HCT116 (cell line): ENCODE measurements at regions not wholly inside any gene's neighbourhood (a gene's known extent, or its start where the extent isn't known, plus 50 kb on each side); places are given as distances from the start of the nearest gene placed in this dataset.

Experiments
- ATAC-seq: fragments of 200-7000 bp; cut with Tn5 transposase; 2 replicates; pipeline ENCODE4 v1.9.1; 2020; ENCODE audit warnings: mild to moderate bottlenecking, moderate library complexity
- BruUV-seq: library from RNA; stranded (reverse); fragments of 400-500 nt; replicated peaks from 2 replicates; lab custom pipeline; 2021; lab: Mats Ljungman, UMichigan
- CTCF ChIA-PET: fragments of 300-600 bp; sonication (Branson Sonifier 250); formaldehyde crosslinking; loops from one replicate; lab custom pipeline; 2021; ENCODE audit warnings: antibody characterized with exemption; lab: Charles Lee
- POLR2A ChIA-PET: fragments of 300-600, 350-600 bp; sonication (Branson Sonifier 250); formaldehyde crosslinking; loops from one replicate; lab custom pipeline; 2021; ENCODE audit warnings: antibody characterized with exemption; lab: Charles Lee
- RAD21 ChIA-PET, 2 experiments: fragments of 300-600 bp; sonication (Branson Sonifier 250); formaldehyde crosslinking; loops; one replicate each; lab custom pipeline; 2023; ENCODE audit warnings: low total read pairs in 2 of 2; ENCODE audit not compliant: uncharacterized antibody in 2 of 2, unreplicated experiment in 2 of 2, low non-redundant PET in 1 of 2; lab: Charles Lee
- DNase-seq: peaks from one replicate; pipeline ENCODE4 v3.0.0-alpha.2; 2010; ENCODE audit warnings: low read depth, low spot score
- H2AFZ ChIP-seq: fragments of 200-600 bp; shearing (Covaris generic), sonication (generic); 2 replicates; pipeline ENCODE4 v1.6.1; 2017; ENCODE audit warnings: low read depth, mixed run types, mixed read lengths, antibody characterized with exemption, low read length; ENCODE audit not compliant: poor library complexity, severe bottlenecking
- H3K27ac ChIP-seq: 2 replicates; pipeline ENCODE4 v1.5.1; 2012; ENCODE audit warnings: low read depth, low read length
- H3K27me3 ChIP-seq: fragments of 200-600 bp; sonication (generic); 2 replicates; pipeline ENCODE4 v1.6.1; 2016; ENCODE audit warnings: mixed run types, low read length, mixed read lengths; ENCODE audit not compliant: insufficient read depth
- H3K36me3 ChIP-seq, 2 experiments: fragments of 200-500 bp in 1 of 2; fragments of 200-600 bp in 1 of 2; sonication (Bioruptor generic) in 1 of 2; sonication (generic) in 1 of 2; 2 replicates each; pipeline versions ENCODE4 v1.5.1 to v1.6.1; 2014 to 2016; ENCODE audit warnings: low read length in 2 of 2, inconsistent platforms in 1 of 2, mixed read lengths in 1 of 2, mixed run types in 1 of 2; ENCODE audit not compliant: insufficient read depth in 2 of 2, control insufficient read depth in 1 of 2
- H3K4me1 ChIP-seq, 2 experiments: fragments of 200-600 bp in 1 of 2; sonication (generic) in 1 of 2; 2 replicates each; pipeline versions ENCODE4 v1.5.1 to v1.6.1; 2012 to 2017; ENCODE audit warnings: low read length in 2 of 2, inconsistent platforms in 1 of 2, mild to moderate bottlenecking in 1 of 2, mixed read lengths in 1 of 2, mixed run types in 1 of 2, moderate library complexity in 1 of 2; ENCODE audit not compliant: insufficient read depth in 2 of 2, control insufficient read depth in 1 of 2
- H3K4me2 ChIP-seq: fragments of 200-600 bp; sonication (generic); 2 replicates; pipeline ENCODE4 v1.6.1; 2017; ENCODE audit warnings: mixed run types, low read length, mixed read lengths
- H3K4me3 ChIP-seq, 2 experiments: fragments of 200-600 bp in 1 of 2; sonication (generic) in 1 of 2; replicated peaks in 1 of 2; 2 replicates each; pipeline ENCODE4 v1.5.1; 2011 to 2016; ENCODE audit warnings: low read length in 2 of 2, control low read depth in 1 of 2, low read depth in 1 of 2, mild to moderate bottlenecking in 1 of 2, mixed read lengths in 1 of 2, mixed run types in 1 of 2
- H3K79me2 ChIP-seq: fragments of 200-600 bp; sonication (generic); 2 replicates; pipeline ENCODE4 v1.6.1; 2017; ENCODE audit warnings: mild to moderate bottlenecking, mixed run types, low read length, moderate library complexity, mixed read lengths; ENCODE audit not compliant: insufficient read depth
- H3K9ac ChIP-seq: fragments of 200-600 bp; sonication (generic); 2 replicates; pipeline ENCODE4 v1.6.1; 2016; ENCODE audit warnings: low read length, mixed read lengths
- H3K9me2 ChIP-seq: fragments of 200-600 bp; sonication (generic), shearing (Covaris generic); 2 replicates; pipeline ENCODE4 v1.6.1; 2017; ENCODE audit warnings: mixed run types, mild to moderate bottlenecking, moderate library complexity; ENCODE audit not compliant: insufficient read depth
- H3K9me3 ChIP-seq, 2 experiments: fragments of 200-500 bp in 1 of 2; fragments of 200-600 bp in 1 of 2; sonication (Bioruptor generic) in 1 of 2; sonication (generic) in 1 of 2; 2 replicates each; pipeline ENCODE4 v1.6.1; 2014 to 2017; ENCODE audit warnings: low read length in 2 of 2, mixed read lengths in 2 of 2, inconsistent platforms in 1 of 2, low read depth in 1 of 2, mild to moderate bottlenecking in 1 of 2, mixed run types in 1 of 2, moderate library complexity in 1 of 2; ENCODE audit not compliant: control insufficient read depth in 1 of 2, insufficient read depth in 1 of 2
- H4K20me1 ChIP-seq: fragments of 200-600 bp; sonication (generic), shearing (Covaris generic); 2 replicates; pipeline ENCODE4 v1.6.1; 2017; ENCODE audit warnings: mixed run types, mild to moderate bottlenecking, moderate library complexity; ENCODE audit not compliant: insufficient read depth
- ATF3 ChIP-seq: IDR thresholded peaks from 2 replicates; pipeline ENCODE4 v1.6.1; 2012
- CBX3 ChIP-seq: IDR thresholded peaks from 2 replicates; pipeline ENCODE4 v1.6.1; 2012; ENCODE audit warnings: low read depth
- CEBPB ChIP-seq: IDR thresholded peaks from 2 replicates; pipeline ENCODE4 v1.6.1; 2012; ENCODE audit warnings: low read depth
- CTCF ChIP-seq, 3 experiments: fragments of 200-600 bp in 1 of 3; sonication (generic) in 1 of 3; IDR thresholded peaks in 2 of 3; conservative IDR thresholded peaks in 1 of 3; 2 replicates each; pipeline ENCODE4 v1.5.1; 2012 to 2017; ENCODE audit warnings: low read depth in 2 of 3, low read length in 2 of 3, antibody characterized with exemption in 1 of 3, borderline replicate concordance in 1 of 3, control low read depth in 1 of 3, mild to moderate bottlenecking in 1 of 3, mixed read lengths in 1 of 3, mixed run types in 1 of 3, moderate library complexity in 1 of 3; ENCODE audit not compliant: insufficient read depth in 1 of 3
- EGR1 ChIP-seq: IDR thresholded peaks from 2 replicates; pipeline ENCODE4 v1.6.1; 2012; ENCODE audit warnings: low read depth
- ELF1 ChIP-seq: IDR thresholded peaks from 2 replicates; pipeline ENCODE4 v1.6.1; 2012; ENCODE audit warnings: low read depth, borderline replicate concordance
- EZH2 ChIP-seq: fragments of 200-600 bp; sonication (generic); IDR thresholded peaks from 2 replicates; pipeline ENCODE4 v1.6.1; 2017; ENCODE audit warnings: antibody characterized with exemption, mixed run types
- EZH2phosphoT487 ChIP-seq: fragments of 200-600 bp; IDR thresholded peaks from 2 replicates; pipeline ENCODE4 v1.6.1; 2018; ENCODE audit warnings: antibody characterized with exemption, borderline replicate concordance
- FOSL1 ChIP-seq: IDR thresholded peaks from 2 replicates; pipeline ENCODE4 v1.6.1; 2012; ENCODE audit warnings: low read depth
- JUND ChIP-seq: IDR thresholded peaks from 2 replicates; pipeline ENCODE4 v1.6.1; 2012
- POLR2A ChIP-seq: IDR thresholded peaks from 2 replicates; pipeline ENCODE4 v1.7.0; 2011; ENCODE audit warnings: borderline replicate concordance; ENCODE audit not compliant: insufficient read depth, insufficient read length; ENCODE audit errors: extremely low read depth
- POLR2AphosphoS5 ChIP-seq: IDR thresholded peaks from 2 replicates; pipeline ENCODE4 v1.6.1; 2011; ENCODE audit warnings: mild to moderate bottlenecking, low read depth, low read length, moderate library complexity
- RAD21 ChIP-seq: IDR thresholded peaks from 2 replicates; pipeline ENCODE4 v1.6.1; 2012; ENCODE audit warnings: low read depth, mild to moderate bottlenecking
- SIN3A ChIP-seq: IDR thresholded peaks from 2 replicates; pipeline ENCODE4 v1.6.1; 2012; ENCODE audit warnings: low read depth
- SRF ChIP-seq: IDR thresholded peaks from 2 replicates; pipeline ENCODE4 v1.6.1; 2012; ENCODE audit warnings: low read depth
- TCF7L2 ChIP-seq: IDR thresholded peaks from 2 replicates; pipeline ENCODE4 v1.7.0; 2011; ENCODE audit warnings: borderline replicate concordance, inconsistent platforms; ENCODE audit not compliant: insufficient read depth, insufficient read length; ENCODE audit errors: extremely low read depth
- ZNF274 ChIP-seq: fragments of 200-500 bp; sonication (Bioruptor generic); IDR thresholded peaks from 2 replicates; pipeline ENCODE4 v1.6.1; 2014; ENCODE audit warnings: mild to moderate bottlenecking, low read depth, low read length, inconsistent platforms
- intact Hi-C: fragments of 100-400 bp; cut with micrococcal nuclease; formaldehyde crosslinking; loops from 2 replicates; pipeline ENCODE4 v1.10.0; 2022

- CTCF ChIA-PET = no interaction called here
- Histone ChIP-seq H3K9me3 (no peaks in the 10 kb centered on the region), H3K36me3 (no peaks in the 10 kb centered on the region), H2AFZ (no peak overlapping the region), H3K9me2 (no peaks in the 10 kb centered on the region), H3K4me3 (no peak overlapping the region), H3K27me3 (no peaks in the 10 kb centered on the region), H3K4me2 (no peak overlapping the region), H3K27ac (no peak overlapping the region), H4K20me1 (no peaks in the 10 kb centered on the region), H3K79me2 (no peaks in the 10 kb centered on the region), H3K4me1 (no peaks in the 10 kb centered on the region), H3K9ac (no peak overlapping the region)
- no peak for ATAC-seq
- no TSS peak for BruUV-seq
- POLR2A ChIA-PET = no interaction called here
- no peak for DNase-seq
- RAD21 ChIA-PET = no interaction called here
- intact Hi-C loops = no loop called here
- no peak for TF ChIP-seq POLR2AphosphoS5
Measured at GRCh38 chr5:119751734-119752094, 122.4 kb downstream of the FAM170A start.

- intact Hi-C loops = no loop called here
- Histone ChIP-seq H2AFZ (no peak overlapping the region), H3K4me3 (no peak overlapping the region), H3K4me2 (no peak overlapping the region), H3K9ac (no peak overlapping the region), H3K4me1 (no peaks in the 10 kb centered on the region), H3K27me3 (no peaks in the 10 kb centered on the region), H4K20me1 (no peaks in the 10 kb centered on the region), H3K79me2 (no peaks in the 10 kb centered on the region), H3K27ac (no peak overlapping the region), H3K9me2 (no peaks in the 10 kb centered on the region), H3K9me3 (no peaks in the 10 kb centered on the region), H3K36me3 (no peaks in the 10 kb centered on the region)
- ChIA-PET RAD21 (no interaction called here), CTCF (no interaction called here), POLR2A (no interaction called here)
- ATAC-seq (no peak), DNase-seq (no peak)
- no TSS peak for BruUV-seq
- TF ChIP-seq CEBPB = no peak
- TF ChIP-seq ATF3 = no peak
- no peak for TF ChIP-seq SIN3A
- no peak for TF ChIP-seq EZH2
- no peak for TF ChIP-seq ZNF274
- TF ChIP-seq EGR1 = no peak
- no peak for TF ChIP-seq POLR2A
- TF ChIP-seq CBX3 = no peak
- no peak for TF ChIP-seq CTCF (IDR thresholded peaks at IDR 0.05 in 2 of 3, conservative IDR thresholded peaks at IDR 0.05 in 1 of 3; ENCODE audit: borderline replicate concordance in 1 of 3, insufficient read depth in 1 of 3, low read depth in 2 of 3, low read length in 2 of 3)
- no peak for TF ChIP-seq EZH2phosphoT487
- no peak for TF ChIP-seq RAD21
- TF ChIP-seq POLR2AphosphoS5 = no peak
- TF ChIP-seq ELF1 = no peak
- no peak for TF ChIP-seq FOSL1
- no peak for TF ChIP-seq SRF
- TF ChIP-seq JUND = no peak
- TF ChIP-seq TCF7L2 = no peak
Measured at GRCh38 chr5:119752921-119753886, 123.8 kb downstream of the FAM170A start.
